Right lobe of liver (tissue), 6 donors: ENCODE measurements at regions not wholly inside any gene's neighbourhood (a gene's known extent, or its start where the extent isn't known, plus 50 kb on each side); places are given as distances from the start of the nearest gene placed in this dataset.
"Not testable (repeated sequence)": the region's sequence is repeated elsewhere in the genome, so short reads cannot be mapped to it uniquely, and the experiment has no call there.

Source experiments
- ATAC-seq, 4 donors: fragments of 200-7000 bp; cut with Tn5 transposase; one replicate each; pipeline ENCODE4 v1.9.1; 2020; ENCODE audit warnings: mild to moderate bottlenecking in 4 of 4, moderate library complexity in 4 of 4
- DNase-seq, 3 donors: peaks; one replicate each; pipeline ENCODE4 v3.0.0-alpha.2; 2020
- H3K27ac ChIP-seq, 3 donors: fragments of 200-600 bp; one replicate each; pipeline ENCODE4 v1.8.0; 2022
- H3K27me3 ChIP-seq, 2 donors: fragments of 200-600 bp; one replicate each; pipeline ENCODE4 v1.8.0; 2022
- H3K36me3 ChIP-seq, 4 donors: fragments of 200-600 bp; sonication (generic) in 1 of 4; one replicate each; pipeline versions ENCODE4 v1.5.1 to v1.8.0; 2017 to 2022; ENCODE audit warnings: control low read depth in 1 of 4
- H3K4me1 ChIP-seq, 4 donors: fragments of 200-600 bp; sonication (generic) in 1 of 4; one replicate each; pipeline versions ENCODE4 v1.5.1 to v1.8.0; 2017 to 2022; ENCODE audit warnings: control low read depth in 1 of 4
- H3K4me3 ChIP-seq, 3 donors: fragments of 200-600 bp; one replicate each; pipeline ENCODE4 v1.8.0; 2022
- H3K9me3 ChIP-seq, 4 donors: fragments of 200-600 bp; sonication (generic) in 1 of 4; one replicate each; pipeline versions ENCODE4 v1.5.1 to v1.8.0; 2017 to 2022; ENCODE audit warnings: control low read depth in 1 of 4
- POLR2A ChIP-seq: fragments of 450-650 bp; IDR thresholded peaks from one replicate; pipeline ENCODE4 v1.6.1; 2017; ENCODE audit warnings: antibody characterized with exemption, mild to moderate bottlenecking
- WGBS: methylation state at CpG from one replicate; pipeline ENCODE4 v1.1.6; 2018; ENCODE audit warnings: low coverage, low lambda C conversion rate; ENCODE audit not compliant: insufficient coverage; ENCODE audit errors: missing lambda C conversion rate; 5-methylcytosine and 5-hydroxymethylcytosine counted together
- intact Hi-C, 2 donors: fragments of 100-400 bp; cut with DNase I; formaldehyde crosslinking; loops; one replicate each; pipeline versions ENCODE4 v1.11.2 to v1.14.1; 2022
- TF ChIP-seq, protein P1 (sequence below), 4 donors: fragments of 200-600 bp in 3 of 4; fragments of 450-650 bp in 1 of 4; IDR thresholded peaks; one replicate each; pipeline versions ENCODE4 v1.5.1 to v1.8.0; 2016 to 2022; ENCODE audit warnings: antibody characterized with exemption in 4 of 4, mild to moderate bottlenecking in 2 of 4
- donor health status: DM: no; HTN: yes; CAD: no.
- donor health status: DM: no; HTN: no; CAD: no.
- donor health status: DM: no; HTN: no; CAD: no.
- donor health status: DM: no; HTN: yes; CAD: no.
- donor health status: DM: no; HTN: yes; CAD: no.

DNA sequence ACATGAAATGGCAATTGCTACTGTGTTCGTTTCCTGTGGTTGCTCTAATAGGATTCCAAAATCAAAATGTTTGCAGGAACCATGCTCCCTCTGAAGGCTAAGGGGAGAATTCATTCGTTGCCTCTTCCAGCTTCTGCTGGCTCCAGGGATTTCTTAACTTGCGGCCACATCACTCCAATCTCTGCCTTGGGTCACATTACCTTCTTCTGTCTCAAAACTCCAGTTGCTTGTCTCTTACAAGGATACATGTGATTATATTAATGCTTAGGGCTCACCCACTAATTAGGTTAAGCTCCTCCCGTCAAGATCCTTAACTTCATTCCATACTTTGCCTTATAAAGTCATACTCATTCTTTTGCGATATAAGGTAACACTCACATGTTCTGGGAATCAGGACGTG is 208.4 kb downstream of the RBM46 start:
- ATAC-seq (no peak), DNase-seq (no peak)
- Histone ChIP-seq H3K9me3 (no peaks in the 10 kb centered on the region), H3K27ac (no peak overlapping the region), H3K27me3 (no peaks in the 10 kb centered on the region), H3K36me3 (no peaks in the 10 kb centered on the region), H3K4me1 (no peaks in the 10 kb centered on the region), H3K4me3 (no peak overlapping the region)
- 65% methylated on average over 6 of the region's 6 CpGs for WGBS
- intact Hi-C loops = no loop called here
- TF ChIP-seq, protein P1, sequence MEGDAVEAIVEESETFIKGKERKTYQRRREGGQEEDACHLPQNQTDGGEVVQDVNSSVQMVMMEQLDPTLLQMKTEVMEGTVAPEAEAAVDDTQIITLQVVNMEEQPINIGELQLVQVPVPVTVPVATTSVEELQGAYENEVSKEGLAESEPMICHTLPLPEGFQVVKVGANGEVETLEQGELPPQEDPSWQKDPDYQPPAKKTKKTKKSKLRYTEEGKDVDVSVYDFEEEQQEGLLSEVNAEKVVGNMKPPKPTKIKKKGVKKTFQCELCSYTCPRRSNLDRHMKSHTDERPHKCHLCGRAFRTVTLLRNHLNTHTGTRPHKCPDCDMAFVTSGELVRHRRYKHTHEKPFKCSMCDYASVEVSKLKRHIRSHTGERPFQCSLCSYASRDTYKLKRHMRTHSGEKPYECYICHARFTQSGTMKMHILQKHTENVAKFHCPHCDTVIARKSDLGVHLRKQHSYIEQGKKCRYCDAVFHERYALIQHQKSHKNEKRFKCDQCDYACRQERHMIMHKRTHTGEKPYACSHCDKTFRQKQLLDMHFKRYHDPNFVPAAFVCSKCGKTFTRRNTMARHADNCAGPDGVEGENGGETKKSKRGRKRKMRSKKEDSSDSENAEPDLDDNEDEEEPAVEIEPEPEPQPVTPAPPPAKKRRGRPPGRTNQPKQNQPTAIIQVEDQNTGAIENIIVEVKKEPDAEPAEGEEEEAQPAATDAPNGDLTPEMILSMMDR (IDR thresholded peaks at IDR 0.05) = no peak

DNA sequence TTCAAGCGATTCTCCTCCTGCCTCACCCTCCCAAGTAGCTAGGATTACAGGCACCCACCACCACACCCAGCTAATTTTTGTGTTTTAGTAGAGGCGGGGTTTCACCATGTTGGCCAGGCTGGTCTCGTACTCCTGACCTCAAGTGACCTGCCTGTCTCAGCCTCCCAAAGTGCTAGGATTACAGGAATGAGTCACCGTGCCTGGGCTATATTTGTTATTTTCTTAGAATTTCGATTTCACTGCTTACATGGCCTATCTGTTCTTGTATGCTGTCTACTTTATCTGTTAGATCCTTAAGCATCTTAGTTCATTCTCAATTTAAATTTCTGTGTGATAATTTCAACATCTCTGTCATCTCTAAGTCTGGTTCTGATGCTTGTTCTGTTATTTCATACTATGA is 210.6 kb upstream of the NPY2R start:
- intact Hi-C loops, H3K27ac ChIP-seq, H3K4me3 ChIP-seq, DNase-seq, H3K27me3 ChIP-seq, H3K9me3 ChIP-seq, ATAC-seq, H3K36me3 ChIP-seq: not testable (repeated sequence)
- 63% methylated on average over 4 of the region's 5 CpGs for WGBS
- peaks cover 0 to 37% (median 6%) of the 10 kb centered on the region in 4 donors for H3K4me1 ChIP-seq

DNA sequence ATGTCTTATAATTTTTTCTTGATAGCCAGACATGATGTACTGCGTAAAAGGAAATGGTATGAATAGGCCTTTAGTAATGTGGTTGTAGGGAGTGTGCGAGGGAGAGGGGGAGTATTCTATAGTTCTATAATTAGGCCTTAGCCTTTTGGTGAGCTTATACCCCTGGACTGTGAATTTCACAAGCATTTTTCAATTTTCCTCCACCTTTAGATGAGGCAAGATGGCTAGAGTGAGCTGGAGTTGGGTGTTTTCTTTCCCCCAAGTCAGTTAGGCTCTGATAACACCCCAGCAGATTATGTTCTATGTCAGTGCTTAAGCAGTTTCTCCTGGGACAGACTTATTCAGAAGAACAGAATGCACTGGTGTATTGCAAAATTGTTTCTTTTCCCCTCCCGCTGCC is 210.2 kb upstream of the NPY2R start:
- no peak overlapping the region for H3K4me3 ChIP-seq
- intact Hi-C loops = no loop called here
- WGBS = 66% methylated on average over 3 of the region's 3 CpGs
- DNase-seq (no peak), ATAC-seq (peak in 3 of 4 donors; percentile 4 to 40 (median 32))
- H3K27me3 ChIP-seq = no peaks in the 10 kb centered on the region
- no peak for TF ChIP-seq POLR2A
- TF ChIP-seq, protein P1 (IDR thresholded peaks at IDR 0.05) = no peak
- no peaks in the 10 kb centered on the region for H3K36me3 ChIP-seq
- H3K27ac ChIP-seq = no peak overlapping the region
- peaks cover 0 to 37% (median 6%) of the 10 kb centered on the region in 4 donors for H3K4me1 ChIP-seq
- H3K9me3 ChIP-seq = no peaks in the 10 kb centered on the region

DNA sequence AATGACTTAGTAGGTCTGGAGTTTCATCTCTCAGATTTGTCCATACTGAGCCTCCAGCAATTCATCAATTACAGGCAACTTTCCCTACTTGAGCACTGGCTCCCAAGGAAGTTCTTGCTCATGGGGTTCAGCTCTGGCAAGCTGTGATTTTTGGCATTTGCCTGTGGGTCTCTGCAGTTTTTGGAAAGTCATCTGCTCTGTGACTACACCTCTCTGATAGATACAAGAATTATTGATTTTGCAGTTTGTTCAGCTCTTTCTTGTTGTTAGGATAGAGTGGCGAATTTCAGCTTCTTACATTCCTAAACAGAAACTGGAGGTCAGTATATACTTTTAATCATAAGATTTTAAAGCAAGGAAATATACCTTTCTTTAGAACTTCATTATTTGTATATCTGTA is 209.7 kb upstream of the NPY2R start:
- TF ChIP-seq POLR2A = no peak
- TF ChIP-seq, protein P1 (IDR thresholded peaks at IDR 0.05) = no peak
- DNase-seq = no peak
- no peaks in the 10 kb centered on the region for H3K9me3 ChIP-seq
- no peaks in the 10 kb centered on the region for H3K27me3 ChIP-seq
- intact Hi-C loops = no loop called here
- ATAC-seq = peak in 3 of 4 donors; percentile 6 to 62 (median 51)
- H3K4me1 ChIP-seq = peaks cover 0 to 37% (median 6%) of the 10 kb centered on the region in 4 donors
- H3K27ac ChIP-seq = peak overlapping the region in 1 of 3 donors; percentile 71
- no peaks in the 10 kb centered on the region for H3K36me3 ChIP-seq
- no peak overlapping the region for H3K4me3 ChIP-seq
- WGBS = 33% methylated on average over 1 of the region's 1 CpG

DNA sequence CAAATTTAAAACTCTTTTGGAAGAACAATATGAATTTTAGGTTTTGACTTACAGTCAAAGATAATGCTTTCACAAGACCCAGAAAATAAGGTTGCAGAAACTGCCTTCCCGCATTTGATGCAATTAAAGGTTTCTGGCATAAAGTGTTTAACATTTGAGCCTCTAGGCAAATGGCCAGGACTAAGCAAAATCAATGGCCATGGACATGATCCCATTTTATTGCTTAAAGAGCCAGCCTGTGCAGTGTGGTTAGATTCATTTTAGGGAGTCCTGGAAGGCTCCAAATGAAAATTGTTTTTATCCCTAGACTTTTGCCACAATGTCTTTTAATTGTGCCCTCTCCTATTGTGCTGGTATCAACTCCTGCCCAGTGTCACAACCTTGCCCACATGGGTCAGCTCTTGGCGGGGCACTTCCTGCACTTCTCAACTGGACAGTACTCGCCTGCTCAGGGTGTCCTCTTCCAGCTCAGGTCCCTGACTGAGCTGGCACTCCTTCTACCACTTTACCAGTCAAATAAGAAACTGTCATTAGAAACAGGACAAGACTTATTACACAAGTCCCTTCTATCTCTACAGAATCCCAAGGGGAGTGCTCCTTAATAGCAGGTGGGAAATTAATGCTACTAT is 208.4 kb upstream of the NPY2R start:
- TF ChIP-seq, protein P1 (IDR thresholded peaks at IDR 0.05) = no peak
- no peak for TF ChIP-seq POLR2A
- no peak overlapping the region for H3K4me3 ChIP-seq
- no peaks in the 10 kb centered on the region for H3K27me3 ChIP-seq
- H3K4me1 ChIP-seq = peaks cover 0 to 37% (median 6%) of the 10 kb centered on the region in 4 donors
- intact Hi-C loops = no loop called here
- ATAC-seq = peak; percentile 78 to 91 (median 82)
- peak overlapping the region; percentile 50 to 71 (median 59) for H3K27ac ChIP-seq
- DNase-seq = peak; percentile 38 to 70 (median 65)
- 27% methylated on average over 3 of the region's 3 CpGs for WGBS
- no peaks in the 10 kb centered on the region for H3K36me3 ChIP-seq
- no peaks in the 10 kb centered on the region for H3K9me3 ChIP-seq
